Spinal cord (tissue), 9 donors: ENCODE measurements at regions not wholly inside any gene's neighbourhood (a gene's known extent, or its start where the extent isn't known, plus 50 kb on each side); places are given as distances from the start of the nearest gene placed in this dataset.

Source experiments
- DNase-seq, 6 donors: peaks; one replicate each; pipeline versions ENCODE4 v3.0.0 to v3.0.0-alpha.2; 2013 to 2015; ENCODE audit warnings: low spot score in 6 of 6, low read depth in 4 of 6
- H3K27ac ChIP-seq: one replicate; pipeline ENCODE4 v1.5.1; 2013; ENCODE audit warnings: low read depth, low read length, control low read depth
- H3K27me3 ChIP-seq: one replicate; pipeline ENCODE4 v1.6.1; 2013; ENCODE audit warnings: low read length; ENCODE audit not compliant: control insufficient read depth, insufficient read depth
- H3K36me3 ChIP-seq: one replicate; pipeline ENCODE4 v1.6.1; 2013; ENCODE audit warnings: low read length; ENCODE audit not compliant: control insufficient read depth, insufficient read depth
- H3K4me1 ChIP-seq: one replicate; pipeline ENCODE4 v1.6.1; 2013; ENCODE audit warnings: low read length; ENCODE audit not compliant: control insufficient read depth, insufficient read depth
- H3K4me3 ChIP-seq: one replicate; pipeline ENCODE4 v1.5.1; 2013; ENCODE audit warnings: low read depth, low read length, control low read depth
- H3K9me3 ChIP-seq: one replicate; pipeline ENCODE4 v1.6.1; 2013; ENCODE audit warnings: low read length; ENCODE audit not compliant: control insufficient read depth, insufficient read depth
- WGBS: methylation state at CpG from one replicate; pipeline ENCODE4 v1.1.5; 2013; ENCODE audit warnings: missing lambda C conversion rate; ENCODE audit not compliant: insufficient coverage; 5-methylcytosine and 5-hydroxymethylcytosine counted together
- donor health status: healthy.

DNA sequence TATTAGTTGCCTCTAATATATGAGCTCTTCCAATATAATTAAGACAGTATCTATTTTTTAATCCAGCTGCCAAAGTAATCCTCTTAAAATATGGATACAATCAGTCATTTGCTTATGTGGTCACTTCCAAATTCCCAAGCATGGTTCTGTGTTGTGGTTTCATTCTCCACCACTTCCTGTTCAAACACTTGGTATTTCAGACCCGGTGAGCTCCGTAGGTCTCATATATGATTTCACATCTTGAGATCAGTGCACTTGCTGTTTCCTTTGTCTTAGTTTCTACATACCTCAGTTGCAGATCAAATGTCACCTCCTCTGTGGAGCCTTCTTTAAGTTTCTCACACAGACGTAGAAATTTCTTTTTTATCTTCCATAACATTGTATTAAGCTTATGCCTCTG lies 254.2 kb downstream of the KCNS3 start:
- no peak overlapping the region for H3K27ac ChIP-seq
- H3K27me3 ChIP-seq: no peaks in the 10 kb centered on the region
- H3K4me1 ChIP-seq: no peaks in the 10 kb centered on the region
- DNase-seq: no peak
- no peak overlapping the region for H3K4me3 ChIP-seq
- 83% methylated on average over 2 of the region's 3 CpGs for WGBS
- no peaks in the 10 kb centered on the region for H3K9me3 ChIP-seq
- no peaks in the 10 kb centered on the region for H3K36me3 ChIP-seq

DNA sequence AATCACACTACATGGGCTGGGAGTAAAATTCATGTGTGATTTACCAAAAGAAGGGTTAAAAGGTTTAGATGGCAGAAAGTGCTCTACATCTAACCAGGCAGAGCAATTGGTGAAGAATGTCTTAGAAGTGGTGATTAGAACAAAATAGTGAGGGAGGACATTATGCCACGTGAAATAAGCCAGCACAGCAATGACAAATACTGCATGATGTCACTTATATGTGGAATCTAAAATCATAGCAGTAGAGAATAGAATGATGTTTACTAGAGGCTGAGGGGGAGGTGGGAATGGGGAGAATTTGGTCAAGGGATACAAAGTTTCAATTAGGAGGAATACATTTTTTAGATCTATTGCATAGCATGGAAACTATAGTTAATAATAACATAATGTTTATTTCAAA lies 253.3 kb downstream of the KCNS3 start:
- H3K27me3 ChIP-seq: no peaks in the 10 kb centered on the region
- H3K27ac ChIP-seq: no peak overlapping the region
- no peak overlapping the region for H3K4me3 ChIP-seq
- no peaks in the 10 kb centered on the region for H3K36me3 ChIP-seq
- DNase-seq: no peak
- H3K9me3 ChIP-seq: no peaks in the 10 kb centered on the region
- no peaks in the 10 kb centered on the region for H3K4me1 ChIP-seq
- WGBS: no CpG with 5 or more reads among the region's 1 CpG

DNA sequence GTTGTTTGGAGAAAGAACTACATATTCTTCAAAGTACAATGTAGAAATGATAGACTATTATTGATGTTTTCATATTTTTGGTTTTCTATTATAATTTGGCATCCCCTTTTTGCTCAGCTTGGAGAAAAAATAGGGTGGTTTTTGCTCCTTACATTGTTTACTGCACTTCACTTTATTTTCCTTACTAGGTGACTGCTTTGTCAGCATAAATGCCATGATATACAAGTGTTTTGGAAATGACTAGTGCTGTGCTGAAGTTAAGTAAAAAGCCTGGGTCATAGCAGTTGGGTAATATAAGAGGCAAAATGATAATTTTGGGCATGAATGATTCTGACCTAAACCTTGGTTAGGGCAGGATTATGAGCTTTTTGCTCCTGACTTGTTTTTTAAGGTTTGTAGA lies 250.9 kb downstream of the KCNS3 start:
- Histone ChIP-seq H3K27me3 (no peaks in the 10 kb centered on the region), H3K4me1 (no peaks in the 10 kb centered on the region), H3K36me3 (no peaks in the 10 kb centered on the region), H3K27ac (no peak overlapping the region), H3K9me3 (no peaks in the 10 kb centered on the region), H3K4me3 (no peak overlapping the region)
- DNase-seq: no peak

DNA sequence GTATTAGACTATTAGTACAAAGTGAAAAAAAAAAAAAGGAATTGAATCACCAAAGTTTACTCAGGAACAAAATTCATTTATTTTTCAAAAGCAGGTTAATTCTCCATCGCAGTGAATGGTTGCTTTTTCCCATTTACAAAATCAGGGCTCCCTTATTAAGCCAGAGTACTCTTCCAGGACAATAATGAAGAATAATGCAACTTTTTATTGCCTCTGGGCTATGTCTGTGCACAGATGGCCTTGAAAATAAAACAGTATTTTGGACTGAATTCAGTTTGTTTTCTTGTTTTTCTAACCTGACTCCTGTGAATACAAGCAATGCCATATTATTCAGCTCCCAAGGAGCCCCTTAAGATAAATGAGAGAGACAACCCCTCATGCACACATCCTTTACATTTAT lies 246.8 kb downstream of the KCNS3 start:
- no CpG with 5 or more reads among the region's 1 CpG for WGBS
- peak in 1 of 6 donors; percentile 64 for DNase-seq
- no peaks in the 10 kb centered on the region for H3K9me3 ChIP-seq

DNA sequence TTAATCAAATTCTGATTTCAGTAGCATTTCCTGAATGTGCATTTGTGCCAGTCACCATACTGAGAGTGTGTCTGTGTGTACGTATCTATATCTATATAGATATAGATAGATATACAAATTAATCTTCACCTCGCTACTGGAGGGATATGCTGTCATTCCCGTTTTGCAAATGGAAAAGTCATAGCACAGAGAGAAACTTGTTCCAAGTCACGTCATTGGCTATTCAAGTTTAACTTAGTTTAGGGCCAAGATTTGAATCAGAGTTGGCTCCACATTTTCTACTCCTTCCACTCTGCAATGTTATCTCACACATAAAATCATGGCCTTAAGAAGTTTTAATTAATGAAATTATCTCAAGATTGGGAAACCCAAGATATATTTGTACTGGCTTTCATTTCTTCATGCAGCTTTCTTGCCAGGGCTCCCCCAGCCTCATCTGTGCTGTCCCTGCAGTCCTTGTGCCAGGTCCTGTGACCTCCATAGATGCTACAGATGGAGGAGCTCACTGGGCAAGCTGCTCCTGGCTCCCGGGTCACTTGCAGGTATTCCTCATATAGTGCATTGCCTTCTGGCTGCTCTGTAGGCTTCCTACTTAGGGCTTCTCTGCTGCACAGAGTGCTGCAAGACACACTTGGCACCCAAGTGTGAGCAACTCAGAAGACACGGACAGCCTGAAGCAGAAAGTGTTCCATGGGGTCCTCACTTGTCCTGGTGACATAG lies 245.8 kb downstream of the KCNS3 start:
- Histone ChIP-seq H3K4me3 (no peak overlapping the region), H3K27me3 (no peaks in the 10 kb centered on the region), H3K4me1 (no peaks in the 10 kb centered on the region), H3K27ac (no peak overlapping the region), H3K9me3 (no peaks in the 10 kb centered on the region), H3K36me3 (no peaks in the 10 kb centered on the region)
- 83% methylated on average over 2 of the region's 6 CpGs for WGBS
- peak in 1 of 6 donors; percentile 51 for DNase-seq

More for the DNA sequence above, 246.8 kb downstream of the KCNS3 start:
- H3K4me1 ChIP-seq: no peaks in the 10 kb centered on the region
- H3K36me3 ChIP-seq: no peaks in the 10 kb centered on the region
- no peak overlapping the region for H3K4me3 ChIP-seq
- H3K27ac ChIP-seq: no peak overlapping the region
- no peaks in the 10 kb centered on the region for H3K27me3 ChIP-seq

DNA sequence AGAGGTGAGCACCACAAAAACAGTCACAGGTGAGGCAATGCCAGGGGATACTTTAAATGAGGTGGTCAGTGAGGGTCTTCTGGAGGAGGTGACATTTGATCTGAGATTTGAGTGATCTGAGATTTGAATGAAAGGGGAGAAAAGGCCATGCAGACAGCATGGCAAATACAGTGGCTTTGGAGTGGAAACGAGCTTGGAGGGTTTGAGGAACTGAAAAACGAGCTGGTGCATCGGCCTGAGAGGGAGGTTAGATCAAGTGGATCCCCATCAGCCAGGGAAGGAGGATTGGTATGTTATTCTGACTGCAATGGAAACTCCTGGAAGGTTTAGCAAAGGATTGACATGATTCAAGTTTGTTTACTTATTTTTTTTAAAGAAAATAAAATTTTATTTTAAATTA lies 245.1 kb downstream of the KCNS3 start:
- Histone ChIP-seq H3K4me3 (no peak overlapping the region), H3K27ac (no peak overlapping the region), H3K4me1 (no peaks in the 10 kb centered on the region), H3K27me3 (no peaks in the 10 kb centered on the region), H3K36me3 (no peaks in the 10 kb centered on the region), H3K9me3 (no peaks in the 10 kb centered on the region)
- no peak for DNase-seq
- 81% methylated on average over 3 of the region's 3 CpGs for WGBS

DNA sequence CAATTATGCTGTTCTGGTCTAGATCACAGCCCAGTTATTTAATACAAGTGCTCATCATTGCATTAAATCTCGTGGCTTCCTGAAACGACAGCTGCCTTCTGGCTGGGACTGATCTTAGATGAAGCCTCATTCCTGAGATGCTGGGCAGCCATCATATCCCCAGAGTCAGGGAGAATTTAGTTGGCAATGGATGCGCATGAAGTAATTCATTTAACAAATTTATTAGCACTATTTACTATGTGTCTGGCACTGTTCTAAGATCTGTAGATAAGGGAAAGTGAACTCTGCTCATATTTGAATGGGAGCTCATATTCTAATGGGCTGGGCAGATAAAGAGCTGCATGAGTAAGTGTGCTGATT lies 244.7 kb downstream of the KCNS3 start:
- no CpG with 5 or more reads among the region's 3 CpGs for WGBS
- DNase-seq: no peak
- H3K4me1 ChIP-seq: no peaks in the 10 kb centered on the region

DNA sequence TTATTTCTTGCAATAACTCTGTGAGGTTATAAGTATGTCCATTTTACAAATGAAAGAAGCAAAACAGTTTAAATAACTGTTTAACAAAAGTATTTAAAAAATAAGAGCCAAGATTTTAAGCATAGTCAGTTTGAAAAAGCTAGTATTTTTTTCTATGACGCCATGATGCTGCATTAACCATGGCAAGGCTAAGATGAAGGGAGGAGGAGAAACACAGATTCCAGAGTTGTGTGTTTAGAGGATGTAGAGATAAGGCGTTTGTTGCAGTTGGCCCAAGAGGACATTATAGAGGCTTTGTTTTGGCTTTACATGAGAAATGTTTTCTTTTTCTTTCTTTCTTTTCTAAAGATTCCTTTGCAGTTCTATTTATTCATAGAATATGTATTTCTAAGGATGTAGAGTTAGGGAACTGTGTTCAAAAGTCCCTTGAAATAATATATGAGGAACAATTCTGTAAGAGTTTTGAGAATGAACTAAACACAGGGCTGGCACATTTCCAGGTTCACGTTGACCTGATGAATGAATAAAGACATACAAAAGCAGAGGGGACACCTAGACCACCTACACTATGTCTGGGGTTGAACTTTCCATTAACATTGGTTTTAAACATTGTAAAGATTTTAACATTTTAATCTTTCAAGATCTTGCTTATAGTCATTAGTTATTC lies 244.2 kb downstream of the KCNS3 start:
- no peak for DNase-seq
- H3K4me1 ChIP-seq: no peaks in the 10 kb centered on the region
- no peaks in the 10 kb centered on the region for H3K27me3 ChIP-seq
- WGBS: 88% methylated on average over 1 of the region's 3 CpGs
- no peak overlapping the region for H3K4me3 ChIP-seq
- no peaks in the 10 kb centered on the region for H3K36me3 ChIP-seq
- H3K9me3 ChIP-seq: no peaks in the 10 kb centered on the region
- H3K27ac ChIP-seq: no peak overlapping the region

More for the DNA sequence above, 244.7 kb downstream of the KCNS3 start:
- Histone ChIP-seq H3K4me3 (no peak overlapping the region), H3K9me3 (no peaks in the 10 kb centered on the region), H3K27me3 (no peaks in the 10 kb centered on the region), H3K27ac (no peak overlapping the region), H3K36me3 (no peaks in the 10 kb centered on the region)

DNA sequence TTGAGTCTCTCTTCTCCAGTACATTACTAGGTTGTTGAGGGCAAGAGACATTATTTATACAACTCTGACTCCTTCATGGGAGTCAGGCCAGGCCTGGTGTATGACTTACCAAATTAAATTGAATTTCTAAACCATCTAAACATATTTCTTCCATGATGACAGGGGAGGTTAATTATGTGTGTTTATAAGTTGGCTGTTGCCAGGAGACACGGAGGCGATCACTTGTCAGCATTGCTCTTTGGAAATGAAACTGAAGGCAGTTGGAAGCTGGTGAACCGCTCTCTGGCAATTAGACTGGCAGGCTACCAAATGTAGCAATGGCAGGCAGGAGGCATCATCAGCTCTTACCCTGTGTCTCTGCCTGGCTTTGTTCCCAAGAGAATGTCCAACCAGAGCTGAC lies 241.4 kb downstream of the KCNS3 start:
- Histone ChIP-seq H3K4me1 (no peaks in the 10 kb centered on the region), H3K27me3 (no peaks in the 10 kb centered on the region), H3K9me3 (no peaks in the 10 kb centered on the region), H3K4me3 (no peak overlapping the region), H3K27ac (no peak overlapping the region), H3K36me3 (no peaks in the 10 kb centered on the region)
- DNase-seq: peak in 2 of 6 donors; percentile 69 to 77
- 35% methylated on average over 2 of the region's 3 CpGs for WGBS

DNA sequence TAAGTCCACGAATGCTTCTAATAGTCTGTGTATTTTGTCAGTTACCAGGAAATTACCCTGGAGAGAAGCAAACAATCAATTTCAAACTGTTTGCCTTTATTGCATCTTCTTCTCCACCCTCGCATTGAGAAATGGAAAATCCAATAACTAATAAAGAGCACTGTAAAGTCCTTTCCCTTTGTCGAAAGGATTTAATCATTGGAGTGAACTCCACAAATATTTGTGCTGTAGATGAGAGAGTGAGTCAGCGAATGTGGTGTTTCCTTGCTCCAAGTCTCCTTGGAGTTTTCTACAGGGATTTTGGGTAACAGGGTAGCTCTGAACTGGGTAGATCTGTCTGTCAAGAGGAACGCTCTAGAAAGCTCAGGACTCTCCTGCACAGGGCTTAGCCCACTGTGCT lies 240.2 kb downstream of the KCNS3 start:
- H3K27me3 ChIP-seq: no peaks in the 10 kb centered on the region
- WGBS: 81% methylated on average over 2 of the region's 5 CpGs
- DNase-seq: peak in 1 of 6 donors; percentile 9
- H3K9me3 ChIP-seq: no peaks in the 10 kb centered on the region
- H3K4me3 ChIP-seq: no peak overlapping the region
- no peaks in the 10 kb centered on the region for H3K4me1 ChIP-seq
- H3K27ac ChIP-seq: no peak overlapping the region
- H3K36me3 ChIP-seq: no peaks in the 10 kb centered on the region
